GM18498 (cell line): ENCODE measurements at regions not wholly inside any gene's neighbourhood (a gene's known extent, or its start where the extent isn't known, plus 50 kb on each side); places are given as distances from the start of the nearest gene placed in this dataset.

Source experiments
- ATAC-seq: cut with Tn5 transposase; IDR thresholded peaks from one replicate; pipeline ENCODE4 v1.9.1; 2021; ENCODE audit warnings: mild to moderate bottlenecking, moderate library complexity; ENCODE audit not compliant: unreplicated experiment

DNA sequence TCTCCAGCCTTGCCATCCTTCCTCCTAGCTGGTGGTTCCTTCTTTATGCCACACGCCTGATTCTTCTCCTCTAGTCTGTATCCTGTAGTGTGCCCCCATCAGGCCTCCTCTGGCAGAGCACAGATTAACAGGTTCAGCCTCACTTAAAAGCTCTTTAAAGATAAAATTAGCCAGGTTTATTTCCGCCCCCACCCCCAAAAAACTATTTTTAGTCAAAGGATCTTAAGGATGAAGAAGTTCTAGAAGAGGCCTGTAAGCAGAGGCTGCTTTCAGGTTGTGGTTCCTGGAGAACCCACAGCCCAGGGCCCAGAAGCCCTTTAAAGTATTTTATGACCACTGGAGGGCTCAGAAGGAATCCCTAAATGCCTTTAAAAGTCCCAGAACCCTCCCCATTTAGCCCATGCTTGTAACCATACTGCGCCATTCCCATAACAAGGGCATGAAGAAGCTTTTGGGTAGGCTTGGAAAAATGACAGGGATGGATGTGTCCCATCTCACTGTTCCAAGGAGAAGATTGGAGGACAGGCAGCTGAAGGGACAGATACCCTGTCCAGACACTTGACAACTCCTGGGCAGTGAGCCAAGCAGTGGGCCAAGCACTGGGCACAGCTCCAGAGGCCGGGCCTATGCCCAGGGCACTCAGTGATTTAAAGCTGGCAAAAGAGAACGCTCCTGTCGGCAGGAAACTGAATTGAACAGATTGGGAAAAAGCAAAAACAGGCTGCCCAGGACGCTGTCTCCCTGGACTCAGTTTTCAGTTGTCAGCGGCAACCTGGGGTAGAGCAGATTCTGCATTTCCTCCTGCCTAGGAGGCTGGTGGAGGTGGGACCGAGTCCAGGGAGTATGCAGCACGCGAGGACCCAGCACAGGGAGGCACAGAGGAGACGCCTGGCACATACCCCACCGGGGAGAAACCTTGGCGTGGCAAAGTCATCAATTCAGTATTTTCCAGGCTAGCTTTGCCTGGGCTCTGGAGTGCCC is 106.3 kb upstream of the SSBP2 start:
- peak; percentile 39 for ATAC-seq

- no peak for ATAC-seq
These were observed 104.7 kb upstream of the SSBP2 start for GRCh38 chr5:81855591-81855990.

- no peak for ATAC-seq
These were observed 104.0 kb upstream of the SSBP2 start for GRCh38 chr5:81854915-81855314.

- no peak for ATAC-seq
These were observed 103.6 kb upstream of the SSBP2 start for GRCh38 chr5:81854485-81854884.

GRCh38 chr5:81853030-81853357 is 102.1 kb upstream of the SSBP2 start:
- no peak for ATAC-seq

DNA sequence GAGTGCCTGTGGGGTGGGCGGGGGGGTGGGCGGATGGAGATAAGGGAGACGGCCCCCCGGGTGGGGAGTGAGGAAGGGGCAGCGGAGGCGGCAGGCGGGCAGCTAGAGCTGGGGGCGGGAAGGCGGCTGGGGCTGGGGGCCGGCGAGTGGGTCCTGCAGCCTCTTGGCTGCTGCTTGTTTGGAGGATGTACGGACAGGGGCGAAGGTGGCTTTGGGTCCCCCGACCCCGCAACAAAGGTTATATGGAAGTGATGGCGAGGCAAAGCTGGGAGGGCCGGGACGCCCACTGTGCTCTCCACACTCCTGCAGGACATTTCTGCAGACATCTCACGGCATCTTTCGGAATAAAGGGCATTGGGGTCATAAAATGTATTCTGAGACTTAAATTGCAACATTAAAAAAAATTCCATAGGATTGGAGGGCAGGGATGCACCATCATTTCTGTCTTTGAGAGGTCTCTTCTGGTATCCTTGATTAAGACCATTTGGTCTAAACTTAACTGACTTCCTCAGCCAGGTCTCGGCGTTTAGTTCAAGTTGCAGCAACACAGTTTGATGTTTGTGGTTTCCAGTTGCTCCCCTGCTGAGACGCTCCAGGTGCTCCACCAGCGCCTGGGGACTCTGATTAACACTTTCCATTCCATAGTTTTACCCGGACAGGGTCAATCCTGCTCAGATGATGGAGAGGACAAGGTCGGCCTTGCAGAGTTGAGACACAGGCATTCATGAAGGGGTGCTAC is 101.6 kb upstream of the SSBP2 start:
- ATAC-seq: no peak

- ATAC-seq: peak; percentile 89
These were observed 100.7 kb upstream of the SSBP2 start for GRCh38 chr5:81851481-81852178.

GRCh38 chr5:81850501-81851357 is 99.8 kb upstream of the SSBP2 start:
- no peak for ATAC-seq

DNA sequence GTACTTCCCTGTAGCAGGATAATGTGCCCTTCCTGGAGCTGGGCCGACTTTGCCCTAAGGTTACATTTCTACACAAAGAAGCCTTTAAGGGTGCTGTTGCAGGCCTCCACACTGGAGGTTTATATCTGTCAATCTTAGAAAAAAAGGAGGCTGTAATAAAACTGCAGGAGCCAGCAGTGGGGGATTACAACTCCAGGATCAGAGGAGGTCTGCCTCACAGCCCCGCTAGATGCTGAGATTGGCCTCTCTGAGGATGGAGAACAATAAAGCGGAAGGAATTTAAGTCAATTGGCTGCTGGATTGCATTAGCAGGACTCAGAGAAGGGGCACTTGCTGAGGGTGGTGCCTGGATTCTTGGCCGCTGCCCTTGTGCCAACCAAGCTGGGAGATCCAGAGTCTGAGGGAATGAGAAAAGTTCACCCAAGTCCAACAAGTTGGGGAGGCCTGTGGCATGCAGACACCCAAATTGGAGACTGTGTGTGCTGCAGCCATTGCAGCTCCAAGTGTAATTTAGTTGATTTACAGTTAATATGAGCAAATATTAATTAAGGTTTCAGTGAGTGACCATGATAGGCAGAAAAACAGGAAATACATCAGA is 99.0 kb upstream of the SSBP2 start:
- no peak for ATAC-seq

DNA sequence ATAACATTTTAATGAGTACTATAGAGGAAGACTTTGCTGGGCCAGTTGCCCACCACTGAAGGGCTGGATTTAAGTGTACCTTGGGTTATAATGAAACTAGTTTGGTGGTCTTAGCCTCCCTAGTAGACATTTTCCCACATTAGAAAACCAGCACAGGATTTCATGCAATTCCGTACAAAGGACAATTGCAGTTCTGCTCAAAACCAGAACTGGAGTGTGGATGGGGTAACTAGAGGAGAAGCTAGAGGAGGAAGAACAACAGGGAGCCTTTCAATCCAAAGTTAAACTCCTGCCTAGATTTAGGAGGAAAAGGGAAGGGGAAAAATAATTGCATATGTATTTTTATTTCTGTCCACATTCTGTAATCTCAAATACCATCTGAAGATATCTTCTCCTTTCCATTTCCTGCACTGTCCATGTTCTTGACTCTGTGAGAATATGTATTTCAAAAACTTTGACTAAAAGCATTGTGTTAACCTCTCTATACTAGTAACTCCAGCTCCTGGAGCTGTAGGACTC is 97.5 kb upstream of the SSBP2 start:
- ATAC-seq: no peak

- ATAC-seq: no peak
These were observed 95.4 kb upstream of the SSBP2 start for GRCh38 chr5:81846301-81846700.

GRCh38 chr5:81843845-81844244 is 92.9 kb upstream of the SSBP2 start:
- no peak for ATAC-seq

GRCh38 chr5:81842795-81843398 is 92.0 kb upstream of the SSBP2 start:
- no peak for ATAC-seq

- no peak for ATAC-seq
These were observed 88.1 kb upstream of the SSBP2 start for GRCh38 chr5:81839034-81839433.

DNA sequence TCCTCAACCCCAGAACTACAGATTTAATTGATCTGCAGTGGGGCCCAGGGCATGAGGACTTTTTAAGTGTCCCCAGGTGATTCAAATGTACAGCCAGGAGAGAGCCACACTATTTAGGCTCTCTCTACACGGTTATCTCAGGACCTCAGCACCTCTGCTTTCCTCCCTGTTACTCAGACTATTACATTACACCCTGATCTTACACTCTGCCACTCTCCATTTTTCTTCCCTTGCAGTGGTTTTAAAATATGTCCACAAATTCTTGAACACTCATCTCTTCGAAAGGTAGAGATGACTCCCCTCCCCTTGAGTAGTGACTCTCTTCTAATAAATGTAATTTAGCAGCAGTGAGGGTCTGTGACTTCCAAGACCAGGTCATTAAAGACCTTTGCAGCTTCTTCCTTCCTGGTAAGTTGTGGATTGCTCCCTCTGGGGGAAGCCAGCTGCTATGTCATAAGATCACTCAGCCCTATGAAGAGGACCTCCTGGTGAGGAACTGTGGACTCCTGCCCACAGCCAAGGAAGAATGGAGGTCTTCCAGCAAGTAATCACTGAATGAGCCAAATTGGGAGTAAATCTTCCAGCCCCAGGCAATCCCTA is 87.5 kb upstream of the SSBP2 start:
- ATAC-seq: peak; percentile 74

GRCh38 chr5:81837667-81838306 is 86.9 kb upstream of the SSBP2 start:
- ATAC-seq: no peak

DNA sequence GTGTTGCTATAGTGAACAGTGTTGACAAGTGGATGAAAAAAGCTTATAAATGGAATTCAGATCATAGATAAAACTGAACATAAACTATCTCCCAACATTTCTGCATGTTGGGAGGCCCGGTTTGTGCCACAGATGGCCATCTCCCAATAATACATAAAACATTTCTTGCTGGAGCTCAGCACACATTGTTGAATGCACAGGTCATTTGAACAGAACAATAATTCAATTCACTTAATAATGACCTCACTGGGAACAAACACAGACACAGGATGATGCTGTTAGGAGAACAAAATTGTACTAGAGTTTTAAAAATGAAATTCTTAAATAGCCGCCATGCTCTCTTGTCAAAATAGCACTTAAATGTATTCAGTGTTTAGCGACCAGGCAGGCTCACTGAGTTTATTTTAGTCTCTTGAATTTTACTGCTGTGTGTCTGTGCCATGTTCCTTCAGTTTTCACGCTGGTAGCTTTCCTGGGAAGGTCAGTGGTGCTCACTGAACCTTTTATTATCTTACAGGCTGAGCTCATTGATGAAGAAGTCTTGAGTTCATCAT is 85.0 kb upstream of the SSBP2 start:
- ATAC-seq: no peak

DNA sequence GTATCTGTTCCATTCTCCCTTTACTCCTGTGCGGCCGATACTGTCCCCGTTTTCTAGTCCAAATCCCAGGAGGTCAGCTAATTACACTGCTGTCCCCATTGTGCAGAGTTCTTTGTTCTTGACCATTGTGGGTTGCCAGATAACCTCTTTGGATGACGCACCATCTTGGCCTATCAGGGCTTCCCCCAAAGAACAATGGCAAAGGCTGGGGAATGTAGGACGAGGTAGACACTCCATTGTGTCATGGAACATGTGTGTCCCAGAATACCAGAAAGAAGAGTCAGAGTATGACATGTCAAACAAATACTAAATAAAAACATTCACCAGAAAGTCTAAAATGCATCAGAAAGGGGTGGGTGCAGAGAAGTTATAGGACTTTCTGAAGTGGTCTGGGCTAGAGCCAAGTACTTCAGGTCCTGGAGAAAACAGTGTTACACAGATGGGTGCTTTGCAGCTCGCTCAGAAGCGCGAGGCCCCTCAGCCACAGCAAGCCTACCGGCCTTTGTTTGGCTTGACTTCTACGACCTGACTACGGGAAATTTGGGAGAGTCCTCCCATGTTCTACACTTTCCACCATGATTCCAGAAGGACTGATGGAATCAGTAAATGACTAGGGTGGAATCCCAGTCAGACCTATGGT is 83.2 kb upstream of the SSBP2 start:
- no peak for ATAC-seq
